Mesenchymal stem cell (in vitro differentiated cells and primary cell): ENCODE measurements at regions not wholly inside any gene's neighbourhood (a gene's known extent, or its start where the extent isn't known, plus 50 kb on each side); places are given as distances from the start of the nearest gene placed in this dataset.

ENCODE experiments used
- DNase-seq: peaks from one replicate; pipeline ENCODE4 v3.0.0-alpha.2; 2013
- H2AFZ ChIP-seq: one replicate; pipeline ENCODE4 v1.6.1; 2013; ENCODE audit warnings: low read depth, mild to moderate bottlenecking, control low read depth, inconsistent platforms, low read length, moderate library complexity
- H2AK5ac ChIP-seq: 2 replicates; pipeline ENCODE4 v1.6.1; 2013; ENCODE audit warnings: low read length, moderate library complexity, mild to moderate bottlenecking, inconsistent platforms; ENCODE audit not compliant: severe bottlenecking
- H2BK120ac ChIP-seq: one replicate; pipeline ENCODE4 v1.6.1; 2013; ENCODE audit warnings: low read depth, mild to moderate bottlenecking, inconsistent platforms, low read length, moderate library complexity
- H2BK12ac ChIP-seq, 2 experiments: one replicate each; pipeline ENCODE4 v1.6.1; 2013; ENCODE audit warnings: inconsistent platforms in 2 of 2, low read length in 2 of 2, mild to moderate bottlenecking in 2 of 2, moderate library complexity in 2 of 2, control low read depth in 1 of 2
- H2BK15ac ChIP-seq: one replicate; pipeline ENCODE4 v1.6.1; 2013; ENCODE audit warnings: mild to moderate bottlenecking, low read depth, inconsistent platforms; ENCODE audit not compliant: poor library complexity, severe bottlenecking
- H2BK5ac ChIP-seq: 2 replicates; pipeline ENCODE4 v1.6.1; 2013; ENCODE audit warnings: low read depth, mild to moderate bottlenecking, low read length, control low read depth, inconsistent platforms; ENCODE audit not compliant: poor library complexity, severe bottlenecking
- H3K14ac ChIP-seq, 2 experiments: one replicate each; pipeline ENCODE4 v1.6.1; 2013; ENCODE audit warnings: inconsistent platforms in 2 of 2, low read length in 2 of 2, control low read depth in 1 of 2, mild to moderate bottlenecking in 1 of 2, moderate library complexity in 1 of 2
- H3K18ac ChIP-seq, 2 experiments: one replicate each; pipeline ENCODE4 v1.6.1; 2013; ENCODE audit warnings: inconsistent platforms in 2 of 2, low read length in 2 of 2, control low read depth in 1 of 2, low read depth in 1 of 2, mild to moderate bottlenecking in 1 of 2
- H3K23ac ChIP-seq, 2 experiments: one replicate each; pipeline ENCODE4 v1.6.1; 2013; ENCODE audit warnings: inconsistent platforms in 2 of 2, low read length in 2 of 2, mild to moderate bottlenecking in 2 of 2, moderate library complexity in 2 of 2, control low read depth in 1 of 2
- H3K27ac ChIP-seq: 2 replicates; pipeline ENCODE4 v1.5.1; 2013; ENCODE audit warnings: mild to moderate bottlenecking, moderate library complexity, low read length, control low read depth, inconsistent platforms; ENCODE audit not compliant: poor library complexity, severe bottlenecking
- H3K27me3 ChIP-seq, 2 experiments: 2 replicates each; pipeline versions ENCODE4 v1.6.1 to v1.7.0; 2013; ENCODE audit warnings: low read length in 2 of 2, mild to moderate bottlenecking in 2 of 2, moderate library complexity in 2 of 2, control low read depth in 1 of 2, inconsistent platforms in 1 of 2; ENCODE audit not compliant: control insufficient read depth in 1 of 2, insufficient read depth in 1 of 2
- H3K36me3 ChIP-seq, 2 experiments: 2 replicates each; pipeline versions ENCODE4 v1.6.1 to v1.7.0; 2013; ENCODE audit warnings: low read length in 2 of 2, control low read depth in 1 of 2, inconsistent platforms in 1 of 2, low read depth in 1 of 2, mild to moderate bottlenecking in 1 of 2; ENCODE audit not compliant: insufficient read depth in 2 of 2, control insufficient read depth in 1 of 2
- H3K4ac ChIP-seq, 2 experiments: one replicate each; pipeline ENCODE4 v1.6.1; 2013; ENCODE audit warnings: inconsistent platforms in 2 of 2, low read length in 2 of 2, mild to moderate bottlenecking in 2 of 2, moderate library complexity in 2 of 2, control low read depth in 1 of 2, low read depth in 1 of 2
- H3K4me1 ChIP-seq: 2 replicates; pipeline ENCODE4 v1.6.1; 2013; ENCODE audit warnings: low read depth, low read length, control low read depth; ENCODE audit not compliant: control insufficient read depth, insufficient read depth
- H3K4me2 ChIP-seq: 2 replicates; pipeline ENCODE4 v1.6.1; 2013; ENCODE audit warnings: low read length, mild to moderate bottlenecking, inconsistent platforms; ENCODE audit not compliant: poor library complexity, severe bottlenecking
- H3K4me3 ChIP-seq, 2 experiments: 2 replicates each; pipeline versions ENCODE4 v1.5.1 to v1.7.0; 2013; ENCODE audit warnings: low read length in 2 of 2, mild to moderate bottlenecking in 2 of 2, control low read depth in 1 of 2, low read depth in 1 of 2; ENCODE audit not compliant: insufficient read depth in 1 of 2
- H3K79me1 ChIP-seq: replicated peaks from 2 replicates; pipeline ENCODE4 v1.6.1; 2013; ENCODE audit warnings: mild to moderate bottlenecking, control low read depth, low read length, inconsistent platforms; ENCODE audit not compliant: poor library complexity, severe bottlenecking
- H3K9ac ChIP-seq: 2 replicates; pipeline ENCODE4 v1.7.0; 2013; ENCODE audit warnings: mild to moderate bottlenecking, low read length, moderate library complexity
- H3K9me3 ChIP-seq: 2 replicates; pipeline ENCODE4 v1.7.0; 2013; ENCODE audit warnings: mild to moderate bottlenecking, low read length; ENCODE audit not compliant: control insufficient read depth
- H4K8ac ChIP-seq: one replicate; pipeline ENCODE4 v1.6.1; 2013; ENCODE audit warnings: inconsistent platforms, mild to moderate bottlenecking, low read length, moderate library complexity
- H4K91ac ChIP-seq: one replicate; pipeline ENCODE4 v1.6.1; 2013; ENCODE audit warnings: mild to moderate bottlenecking, low read length, inconsistent platforms
- WGBS: methylation state at CpG from one replicate; pipeline ENCODE4 v1.1.7; 2013; ENCODE audit warnings: mixed read lengths; 5-methylcytosine and 5-hydroxymethylcytosine counted together

DNA sequence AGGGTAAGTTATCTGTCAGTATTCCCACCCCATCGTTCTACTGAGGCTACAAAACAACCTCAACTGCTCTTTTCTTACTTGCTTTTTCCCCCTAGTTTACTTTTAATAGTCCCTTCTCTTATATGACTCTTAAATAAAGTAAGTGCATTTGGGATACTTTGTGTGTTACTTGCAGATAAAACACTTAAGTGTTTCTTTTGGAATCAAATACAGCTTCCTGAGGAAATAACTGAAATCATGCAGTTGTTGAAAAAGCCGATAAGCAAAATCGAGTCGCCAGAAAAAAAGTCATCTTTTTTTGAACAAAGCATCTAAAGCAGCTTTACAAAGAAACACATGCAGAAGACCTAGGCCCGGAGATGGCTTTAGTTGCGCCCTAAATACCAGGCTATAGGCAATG lies 53.5 kb upstream of the EPB41L4A start:
- Histone ChIP-seq H3K4ac (no peak overlapping the region), H2AFZ (no peak overlapping the region), H3K9me3 (no peaks in the 10 kb centered on the region), H3K14ac (no peak overlapping the region), H3K79me1 (no peaks in the 10 kb centered on the region), H3K27ac (no peak overlapping the region), H2BK5ac (no peak overlapping the region), H2AK5ac (no peak overlapping the region), H3K4me1 (no peaks in the 10 kb centered on the region), H4K8ac (no peak overlapping the region), H3K27me3 (no peaks in the 10 kb centered on the region), H2BK15ac (no peak overlapping the region), H4K91ac (no peak overlapping the region), H2BK120ac (no peak overlapping the region), H2BK12ac (no peak overlapping the region), H3K4me3 (no peak overlapping the region), H3K36me3 (no peaks in the 10 kb centered on the region), H3K9ac (no peak overlapping the region), H3K4me2 (no peak overlapping the region), H3K23ac (no peak overlapping the region), H3K18ac (no peak overlapping the region)
- WGBS, result 97% methylated on average over 5 of the region's 6 CpGs
- DNase-seq, result no peak

DNA sequence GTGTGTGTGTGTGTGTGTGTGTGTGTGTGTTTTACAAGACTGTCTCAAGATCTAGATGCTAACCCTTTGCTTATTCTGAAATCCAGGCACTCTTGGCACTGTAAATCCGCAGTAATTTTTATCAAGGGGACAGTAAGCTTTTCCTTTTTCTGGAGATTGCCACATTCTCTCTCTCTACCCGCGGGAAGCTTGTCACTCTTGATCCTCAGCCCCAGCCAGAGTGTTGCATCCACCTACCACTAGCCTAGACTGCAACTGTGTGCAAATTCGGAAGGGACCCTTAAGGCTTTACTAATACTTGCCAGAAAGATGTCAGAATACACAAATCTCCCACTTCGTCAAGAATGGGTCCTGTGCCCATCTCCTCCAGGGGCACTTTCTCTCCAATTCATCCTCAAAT lies 54.9 kb upstream of the EPB41L4A start:
- DNase-seq, result no peak
- Histone ChIP-seq H3K18ac (no peak overlapping the region), H3K23ac (no peak overlapping the region), H2BK5ac (no peak overlapping the region), H4K8ac (no peak overlapping the region), H3K4me2 (no peak overlapping the region), H3K36me3 (no peaks in the 10 kb centered on the region), H3K9me3 (no peaks in the 10 kb centered on the region), H3K27me3 (no peaks in the 10 kb centered on the region), H2BK12ac (no peak overlapping the region), H3K4ac (no peak overlapping the region), H2AFZ (no peak overlapping the region), H3K14ac (no peak overlapping the region), H3K79me1 (no peaks in the 10 kb centered on the region), H3K4me3 (no peak overlapping the region), H2AK5ac (no peak overlapping the region), H3K27ac (no peak overlapping the region), H3K9ac (no peak overlapping the region), H4K91ac (no peak overlapping the region), H2BK15ac (no peak overlapping the region), H3K4me1 (no peaks in the 10 kb centered on the region), H2BK120ac (no peak overlapping the region)
- 86% methylated on average over 5 of the region's 5 CpGs for WGBS

DNA sequence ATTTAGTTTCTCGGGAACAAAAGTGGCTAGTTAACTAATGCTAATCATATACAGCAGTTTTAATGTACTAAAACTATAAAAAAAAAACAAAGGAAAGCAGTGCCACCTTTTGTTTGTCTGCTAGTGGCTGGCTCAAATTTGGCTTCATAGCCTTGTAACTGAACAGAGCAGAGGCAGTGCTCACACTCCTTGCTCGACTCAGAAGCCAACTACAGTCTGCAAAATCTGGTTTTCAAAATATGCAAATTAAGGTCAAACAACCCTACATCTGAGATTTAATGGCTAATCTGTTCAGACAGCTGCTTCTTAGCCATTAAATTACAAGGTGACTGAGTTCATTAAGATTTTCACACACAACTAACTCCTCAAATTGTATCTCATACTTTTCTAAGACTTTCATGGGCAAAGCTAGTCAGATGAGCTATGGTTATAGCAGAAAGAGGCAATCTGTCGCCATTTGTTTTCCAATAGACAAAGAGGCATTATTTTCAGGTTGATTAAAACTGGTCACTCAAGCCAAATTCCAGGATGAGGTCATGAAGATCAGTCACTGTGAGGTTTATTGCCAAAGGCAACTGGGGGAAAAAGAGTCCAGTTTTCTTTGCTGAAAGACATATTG lies 56.8 kb upstream of the EPB41L4A start:
- H2BK120ac ChIP-seq, result no peak overlapping the region
- no peak for DNase-seq
- H3K9ac ChIP-seq, result no peak overlapping the region
- no peaks in the 10 kb centered on the region for H3K9me3 ChIP-seq
- H4K91ac ChIP-seq, result no peak overlapping the region
- no peak overlapping the region for H2AFZ ChIP-seq
- no peaks in the 10 kb centered on the region for H3K27me3 ChIP-seq
- no peak overlapping the region for H3K4me3 ChIP-seq
- H2BK12ac ChIP-seq, result no peak overlapping the region
- H2AK5ac ChIP-seq, result no peak overlapping the region
- H3K14ac ChIP-seq, result no peak overlapping the region
- H3K79me1 ChIP-seq, result no peaks in the 10 kb centered on the region
- H3K18ac ChIP-seq, result no peak overlapping the region
- H2BK15ac ChIP-seq, result no peak overlapping the region
- no peak overlapping the region for H3K23ac ChIP-seq
- H3K4ac ChIP-seq, result no peak overlapping the region
- H4K8ac ChIP-seq, result no peak overlapping the region
- no peaks in the 10 kb centered on the region for H3K36me3 ChIP-seq
- WGBS, result 75% methylated on average over 2 of the region's 3 CpGs
- no peak overlapping the region for H3K4me2 ChIP-seq
- H3K27ac ChIP-seq, result no peak overlapping the region
- no peak overlapping the region for H2BK5ac ChIP-seq
- peaks cover 4% of the 10 kb centered on the region for H3K4me1 ChIP-seq

DNA sequence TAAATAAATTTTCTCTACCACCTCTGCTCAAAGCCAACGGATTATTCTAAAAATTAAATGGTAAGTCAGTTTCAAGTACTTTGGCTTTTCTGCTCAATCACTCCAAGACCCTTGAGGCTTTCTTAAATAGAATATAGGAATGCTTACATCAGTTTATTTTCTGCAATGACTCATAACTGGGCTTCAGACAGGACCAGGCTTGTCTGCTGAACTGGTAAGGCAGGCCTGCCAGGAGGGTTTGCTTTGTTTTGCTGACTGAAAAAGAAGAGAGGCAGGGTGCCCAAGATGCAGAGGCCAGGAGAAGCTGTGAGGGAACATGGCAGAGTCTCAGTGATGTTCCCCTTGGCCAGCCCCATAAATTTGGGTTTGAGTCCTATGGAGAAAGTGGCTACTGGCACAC lies 60.3 kb upstream of the EPB41L4A start:
- Histone ChIP-seq H2BK15ac (no peak overlapping the region), H3K27me3 (no peaks in the 10 kb centered on the region), H2BK5ac (no peak overlapping the region), H2BK12ac (no peak overlapping the region), H2AFZ (peak overlapping the region; percentile 23), H3K18ac (peak overlapping the region in 1 of 2 experiments; percentile 26), H3K9me3 (peaks cover 8% of the 10 kb centered on the region), H2BK120ac (no peak overlapping the region), H3K4me1 (peaks cover 4% of the 10 kb centered on the region), H3K14ac (peak overlapping the region in 1 of 2 experiments; percentile 51), H3K27ac (peak overlapping the region; percentile 59), H2AK5ac (peak overlapping the region; percentile 95), H3K36me3 (no peaks in the 10 kb centered on the region), H3K23ac (no peak overlapping the region), H4K8ac (no peak overlapping the region), H3K9ac (peak overlapping the region; percentile 67), H3K4me3 (no peak overlapping the region), H4K91ac (no peak overlapping the region), H3K79me1 (no peaks in the 10 kb centered on the region), H3K4ac (no peak overlapping the region), H3K4me2 (no peak overlapping the region)
- 86% methylated on average over 1 of the region's 1 CpG for WGBS
- DNase-seq, result peak; percentile 25
